GM18519 (cell line): ENCODE measurements at regions not wholly inside any gene's neighbourhood (a gene's known extent, or its start where the extent isn't known, plus 50 kb on each side); places are given as distances from the start of the nearest gene placed in this dataset.
"Not testable (repeated sequence)": the region's sequence is repeated elsewhere in the genome, so short reads cannot be mapped to it uniquely, and the experiment has no call there.

Source experiments
- ATAC-seq: cut with Tn5 transposase; IDR thresholded peaks from one replicate; pipeline ENCODE4 v1.9.1; 2021; ENCODE audit warnings: mild to moderate bottlenecking, moderate library complexity; ENCODE audit not compliant: unreplicated experiment, low FRiP score

- no peak for ATAC-seq
Observed at GRCh38 chr3:34678575-34678974, 880.1 kb downstream of the PDCD6IP start.

- ATAC-seq: not testable (repeated sequence)
Observed at GRCh38 chr3:34679055-34679454, 880.6 kb downstream of the PDCD6IP start.

- peak; percentile 36 for ATAC-seq
Observed at GRCh38 chr3:34683851-34684250, 885.4 kb downstream of the PDCD6IP start.

- no peak for ATAC-seq
Observed at GRCh38 chr3:34686541-34686940, 888.1 kb downstream of the PDCD6IP start.

- no peak for ATAC-seq
Observed at GRCh38 chr3:34687671-34688070, 889.2 kb downstream of the PDCD6IP start.

- no peak for ATAC-seq
Observed at GRCh38 chr3:34696831-34697230, 898.4 kb downstream of the PDCD6IP start.

- ATAC-seq: no peak
Observed at GRCh38 chr3:34703053-34703452, 904.6 kb downstream of the PDCD6IP start.

- no peak for ATAC-seq
Observed at GRCh38 chr3:34724916-34725499, 914.3 kb upstream of the ARPP21 start.

- no peak for ATAC-seq
Observed at GRCh38 chr3:34725774-34726173, 913.6 kb upstream of the ARPP21 start.

- no peak for ATAC-seq
Observed at GRCh38 chr3:34727700-34728099, 911.6 kb upstream of the ARPP21 start.

GRCh38 chr3:34742151-34742550, 897.2 kb upstream of the ARPP21 start:
- ATAC-seq: no peak

GRCh38 chr3:34758630-34759261, 880.6 kb upstream of the ARPP21 start:
- ATAC-seq: no peak

GRCh38 chr3:34777386-34777785, 861.9 kb upstream of the ARPP21 start:
- no peak for ATAC-seq

GRCh38 chr3:34779092-34779491, 860.2 kb upstream of the ARPP21 start:
- no peak for ATAC-seq

GRCh38 chr3:34780294-34780693, 859.0 kb upstream of the ARPP21 start:
- ATAC-seq: no peak

- no peak for ATAC-seq
Observed at GRCh38 chr3:34780973-34781372, 858.4 kb upstream of the ARPP21 start.

- no peak for ATAC-seq
Observed at GRCh38 chr3:34782871-34783270, 856.5 kb upstream of the ARPP21 start.

- ATAC-seq: no peak
Observed at GRCh38 chr3:34783876-34784275, 855.4 kb upstream of the ARPP21 start.

- ATAC-seq: no peak
Observed at GRCh38 chr3:34793057-34793456, 846.3 kb upstream of the ARPP21 start.

GRCh38 chr3:34807611-34808010, 831.7 kb upstream of the ARPP21 start:
- ATAC-seq: no peak

- no peak for ATAC-seq
Observed at GRCh38 chr3:34808287-34808686, 831.0 kb upstream of the ARPP21 start.

GRCh38 chr3:34828847-34829246, 810.5 kb upstream of the ARPP21 start:
- no peak for ATAC-seq
